HG03442 (cell line): ENCODE measurements at regions not wholly inside any gene's neighbourhood (a gene's known extent, or its start where the extent isn't known, plus 50 kb on each side); places are given as distances from the start of the nearest gene placed in this dataset.
"Not testable (repeated sequence)": the region's sequence is repeated elsewhere in the genome, so short reads cannot be mapped to it uniquely, and the experiment has no call there.

ENCODE experiments used
- ATAC-seq: cut with Tn5 transposase; IDR thresholded peaks from one replicate; pipeline ENCODE4 v1.9.1; 2021; ENCODE audit warnings: mild to moderate bottlenecking, moderate library complexity; ENCODE audit not compliant: unreplicated experiment

GRCh38 chr20:56765172-56766073, 136.3 kb downstream of the TFAP2C start:
- no peak for ATAC-seq

DNA sequence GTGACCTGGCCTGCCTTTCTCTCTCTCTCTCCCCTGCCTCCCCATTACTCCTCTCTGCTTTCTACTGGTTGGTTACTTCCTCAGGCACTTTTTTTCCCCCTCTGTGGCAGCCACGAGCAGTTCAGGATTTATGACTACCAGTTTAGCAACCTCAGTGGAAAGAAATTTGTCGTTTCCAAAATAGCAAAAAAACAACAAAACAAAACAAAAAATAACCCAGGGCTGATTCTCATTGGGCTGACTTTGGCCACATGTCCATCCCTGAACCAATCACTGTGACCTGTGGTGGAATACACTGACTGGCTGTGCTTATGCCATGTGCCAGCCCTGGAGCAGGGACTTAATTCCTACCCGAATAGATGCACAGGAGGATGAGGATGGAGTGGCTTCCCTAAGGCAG, 137.4 kb downstream of the TFAP2C start:
- ATAC-seq = no peak

DNA sequence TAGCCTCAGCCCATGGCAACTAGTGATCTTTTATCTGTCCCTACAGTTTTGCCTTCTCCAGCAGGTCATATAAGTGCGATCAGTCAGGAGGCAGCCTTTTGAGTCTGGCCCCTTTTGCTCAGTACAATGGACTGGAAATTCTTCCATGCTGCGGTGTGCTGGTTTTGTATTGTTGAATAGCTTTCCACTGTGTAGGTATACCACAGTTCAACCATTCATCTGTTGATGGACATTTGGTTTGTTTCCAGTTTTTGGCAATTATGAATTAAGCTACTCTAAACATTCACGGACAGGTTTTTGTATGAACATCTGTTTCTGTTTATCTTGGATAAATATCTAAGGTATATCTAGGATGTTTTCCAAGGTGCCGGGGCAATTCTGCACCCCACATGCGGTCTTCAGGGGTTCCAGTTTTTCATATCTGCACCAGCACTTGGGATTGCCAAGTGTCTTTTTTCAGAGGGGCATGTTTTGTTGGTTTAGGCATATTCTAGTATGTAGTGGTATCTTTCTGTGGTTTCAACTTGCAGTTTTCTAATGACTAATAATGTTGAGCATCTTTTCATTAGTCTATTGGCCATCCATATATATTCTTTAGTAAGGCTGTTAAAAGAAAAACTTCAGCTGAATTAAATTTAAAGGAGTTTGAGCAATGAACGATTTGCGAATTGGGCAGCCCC, 141.0 kb downstream of the TFAP2C start:
- ATAC-seq = no peak

DNA sequence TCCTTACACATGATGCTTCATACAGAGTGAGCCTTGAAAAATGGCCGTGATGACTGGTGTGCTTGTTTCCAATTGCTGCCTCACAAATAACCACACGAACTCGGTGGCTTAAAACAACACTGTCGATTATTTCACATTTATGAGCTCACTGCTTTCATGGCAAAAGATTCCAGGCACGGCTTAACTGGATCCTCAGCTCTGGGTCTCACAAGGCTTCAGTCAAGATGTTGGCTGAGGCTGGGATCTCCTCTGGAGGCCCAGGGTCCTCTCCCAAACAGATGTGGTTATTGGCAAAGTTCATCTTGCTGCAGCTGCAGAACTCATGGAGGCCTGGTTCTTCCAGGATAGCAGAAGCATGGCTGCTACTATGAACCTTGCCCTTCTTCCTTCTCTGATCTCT, 144.6 kb downstream of the TFAP2C start:
- no peak for ATAC-seq

- no peak for ATAC-seq
Measured at GRCh38 chr20:56774873-56775272, 145.8 kb downstream of the TFAP2C start.

DNA sequence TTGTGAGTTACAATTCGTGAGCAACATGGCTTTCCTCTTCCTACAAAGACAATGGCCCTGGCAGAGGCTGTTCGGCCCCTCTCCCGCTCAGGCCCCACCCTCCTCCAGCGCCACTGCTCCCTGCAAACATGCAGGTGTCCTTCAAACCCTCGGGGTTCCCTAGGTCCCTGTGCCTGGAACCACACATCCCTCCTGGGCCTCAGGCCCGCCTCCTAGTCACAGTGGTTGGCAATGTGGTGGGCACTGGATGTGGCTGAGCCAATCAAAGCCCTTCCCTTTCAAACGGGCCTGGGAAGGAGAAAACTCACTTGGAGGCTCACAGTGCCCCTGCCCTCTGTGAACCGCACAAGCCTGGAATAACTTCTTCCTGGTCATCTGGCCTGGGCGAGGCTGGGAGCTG, 147.2 kb downstream of the TFAP2C start:
- no peak for ATAC-seq

DNA sequence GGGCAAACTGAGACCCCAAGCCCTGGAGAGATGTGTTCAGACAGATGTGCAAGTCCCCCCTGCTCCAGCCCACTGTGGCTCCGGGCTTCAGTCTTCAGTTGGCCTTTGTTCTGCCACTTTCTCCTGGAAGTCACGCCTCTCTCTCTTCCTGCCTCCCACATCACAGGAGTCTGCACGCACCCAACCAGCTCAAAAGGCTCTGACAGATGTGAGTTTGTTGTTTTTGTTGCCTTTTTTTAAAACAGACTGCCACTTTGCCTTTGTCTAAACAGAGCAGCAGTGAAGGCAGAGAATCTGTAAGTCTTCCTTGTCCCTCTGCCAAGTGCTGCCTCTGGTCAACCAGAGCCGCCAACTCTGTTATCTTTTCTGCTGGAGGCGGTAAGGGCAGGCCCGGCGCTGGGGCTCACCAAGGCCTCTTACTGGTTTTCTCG, 149.7 kb downstream of the TFAP2C start:
- ATAC-seq = no peak

DNA sequence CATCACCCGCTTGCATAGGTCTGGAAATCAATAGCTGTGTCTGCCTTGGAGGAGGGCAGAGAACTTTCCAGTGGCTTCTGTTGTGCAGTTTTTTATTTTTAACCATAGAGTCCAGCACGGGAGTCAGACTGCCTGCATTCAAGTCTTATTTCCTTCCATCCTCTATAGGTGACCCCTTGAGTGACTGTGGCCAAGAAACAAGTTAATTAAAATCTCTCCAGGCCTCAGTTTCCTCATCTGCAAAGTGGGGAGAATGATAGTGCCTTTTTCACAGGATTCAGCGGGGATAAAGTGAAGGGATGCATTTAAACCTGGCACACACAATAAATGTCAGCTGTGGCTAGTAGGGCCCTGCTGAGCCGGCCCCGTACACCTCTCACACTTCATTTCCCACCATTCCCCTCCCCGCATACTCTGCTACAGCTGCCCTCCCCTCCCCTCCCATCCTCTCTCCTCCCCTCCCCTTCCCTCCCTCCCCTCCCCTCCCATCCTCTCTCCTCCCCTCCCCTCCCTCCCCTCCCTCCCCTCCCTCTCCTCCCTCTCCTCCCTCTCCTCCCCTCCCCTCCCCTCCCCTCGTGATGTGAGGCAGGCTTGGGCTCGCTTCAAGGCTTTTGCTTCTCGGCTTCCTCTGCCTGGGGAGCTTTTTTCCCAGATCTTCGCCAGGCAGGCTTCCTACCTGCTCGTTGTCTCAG, 150.5 kb downstream of the TFAP2C start:
- no peak for ATAC-seq

- no peak for ATAC-seq
Measured at GRCh38 chr20:56780266-56780665, 151.2 kb downstream of the TFAP2C start.

DNA sequence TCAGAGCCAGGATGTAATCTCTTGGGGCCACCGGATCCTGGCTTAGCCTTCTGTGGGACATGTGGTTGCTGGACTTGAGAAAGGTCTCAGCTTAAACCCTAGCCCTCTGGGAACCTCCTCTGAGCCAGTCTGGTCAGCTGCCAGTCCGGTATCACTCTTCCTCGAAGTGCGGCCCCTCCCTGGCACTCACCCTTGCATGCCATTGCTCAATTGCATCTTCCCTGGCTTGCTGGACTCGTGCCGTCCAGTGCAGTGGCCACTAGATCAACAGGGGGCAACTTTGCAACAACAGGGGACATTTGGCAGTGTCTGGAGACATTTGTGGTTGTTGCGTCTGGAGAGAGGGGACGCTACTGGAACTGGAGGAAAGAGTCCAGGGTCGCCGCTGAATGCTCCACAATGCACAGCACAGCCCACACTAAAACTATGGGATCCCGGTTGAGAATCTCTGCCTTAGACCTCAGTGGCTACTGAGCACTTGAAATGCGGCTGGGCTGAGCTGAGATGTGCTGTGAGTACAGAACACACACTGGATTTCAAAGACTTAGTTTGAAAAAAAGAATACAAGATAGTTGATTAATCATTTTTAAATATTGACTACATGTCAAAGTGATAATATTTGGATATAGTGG, 152.1 kb downstream of the TFAP2C start:
- ATAC-seq = no peak

- ATAC-seq = not testable (repeated sequence)
Measured at GRCh38 chr20:56781987-56782560, 153.0 kb downstream of the TFAP2C start.

DNA sequence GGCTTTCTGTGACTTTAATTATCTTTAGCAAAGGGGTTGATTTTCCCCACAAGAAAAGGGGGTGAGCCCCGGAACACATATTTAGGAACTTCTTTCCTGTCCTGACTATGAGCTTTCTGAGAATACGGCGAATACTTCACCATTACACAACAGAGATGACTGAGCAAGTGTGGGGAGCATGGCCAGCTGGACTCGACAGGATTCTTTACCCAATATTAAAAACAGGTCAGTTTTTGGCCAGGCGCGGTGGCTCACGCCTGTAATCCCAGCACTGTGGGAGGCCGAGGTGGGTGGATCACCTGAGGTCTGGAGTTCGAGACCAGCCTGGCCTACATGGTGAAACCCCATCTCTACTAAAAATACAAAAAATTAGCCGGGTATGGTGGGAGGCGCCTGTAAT, 153.7 kb downstream of the TFAP2C start:
- ATAC-seq = not testable (repeated sequence)

DNA sequence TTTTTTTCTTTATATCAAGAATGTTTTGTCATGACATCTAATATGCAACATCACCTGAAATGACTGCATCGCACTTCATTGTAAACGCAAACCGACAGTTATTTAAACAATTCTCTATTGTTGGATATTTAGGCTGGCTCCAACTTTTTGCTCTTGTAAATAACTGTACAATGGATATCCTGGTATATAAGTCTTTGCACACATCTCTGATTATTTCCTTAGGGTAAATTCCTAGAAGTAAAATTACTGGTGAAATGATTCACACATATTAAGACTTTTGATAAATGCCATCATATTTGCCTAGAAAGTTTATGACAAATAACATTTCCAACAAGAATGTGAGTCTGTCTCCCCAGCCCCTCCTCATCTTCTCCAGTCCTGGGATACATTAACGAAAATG, 154.7 kb downstream of the TFAP2C start:
- no peak for ATAC-seq

- ATAC-seq = no peak
Measured at GRCh38 chr20:56786503-56786902, 157.4 kb downstream of the TFAP2C start.

DNA sequence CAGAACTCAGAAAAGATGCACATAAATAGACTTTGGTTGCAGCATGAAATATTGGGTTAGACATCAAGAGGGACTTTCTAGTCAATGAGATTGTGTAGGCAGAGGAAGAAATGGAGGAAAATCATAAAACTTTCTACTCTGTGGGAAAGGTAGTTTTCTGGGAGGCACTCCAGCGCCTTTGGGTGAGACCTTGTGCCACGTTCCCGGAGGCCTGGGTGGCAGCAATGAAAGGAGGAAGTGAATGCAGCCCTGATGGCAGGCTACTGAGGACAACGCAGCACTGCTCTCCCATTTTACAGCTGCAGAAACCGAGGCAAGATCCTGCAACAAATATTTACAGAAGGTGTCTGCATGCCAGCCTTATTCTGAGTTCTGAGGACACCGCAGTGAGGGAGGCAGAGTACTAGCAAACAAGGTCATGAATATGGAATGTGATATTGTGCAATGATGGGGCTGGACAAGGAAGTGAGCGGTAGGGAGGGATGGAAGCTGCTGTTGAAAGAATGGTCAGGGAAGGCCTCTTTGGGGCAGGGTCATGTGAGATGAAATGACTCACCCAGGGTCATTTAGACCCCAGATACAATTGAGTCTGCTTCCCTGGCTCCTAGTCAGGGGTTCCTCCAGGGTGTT, 159.1 kb downstream of the TFAP2C start:
- no peak for ATAC-seq

DNA sequence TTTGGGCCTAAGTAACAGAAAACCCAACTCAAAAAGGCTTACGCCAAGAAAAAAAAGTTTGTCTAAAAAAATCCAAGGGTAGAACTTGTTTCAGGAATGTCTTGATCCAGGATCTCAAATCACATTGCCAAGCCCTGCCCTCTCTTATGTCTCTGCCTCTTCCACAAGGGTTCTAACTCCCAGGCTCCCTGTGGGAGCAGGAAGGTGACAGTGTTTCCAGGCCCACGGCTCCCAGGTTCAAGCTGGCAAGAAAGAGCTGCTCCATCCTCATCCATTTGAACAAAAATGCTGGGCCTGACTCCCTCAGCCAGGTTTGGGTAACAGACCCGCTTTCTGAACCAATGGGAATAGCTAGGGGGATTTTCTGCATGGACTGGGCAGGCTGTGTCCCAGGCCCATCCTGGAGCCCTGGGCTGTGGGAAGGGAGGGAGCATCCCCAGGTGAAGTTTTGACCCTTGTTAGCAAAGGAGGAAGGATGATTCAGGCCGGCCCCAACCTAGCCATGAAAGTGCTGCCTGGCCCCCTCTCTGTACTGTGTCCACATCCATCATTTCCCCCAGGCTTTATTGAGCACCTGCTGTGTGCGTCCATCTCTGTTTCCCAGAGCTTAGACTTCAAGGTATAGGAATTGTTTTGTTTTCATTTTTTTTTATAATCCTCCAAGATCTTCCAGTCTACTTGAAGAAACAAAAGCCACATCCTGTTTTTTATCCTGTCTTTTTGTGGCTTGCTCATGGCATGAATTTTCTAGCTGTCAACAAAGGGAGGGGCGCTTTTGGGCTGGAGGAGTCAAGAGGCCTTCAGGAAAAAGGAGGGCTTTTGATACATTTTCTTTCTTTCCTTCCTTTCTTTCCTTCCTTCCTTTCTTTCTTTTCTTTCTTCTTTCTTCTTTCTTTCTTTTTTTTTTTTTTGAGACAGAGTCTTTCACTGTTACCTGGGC, 159.8 kb downstream of the TFAP2C start:
- ATAC-seq = no peak

- ATAC-seq = no peak
Measured at GRCh38 chr20:56793916-56794315, 164.8 kb downstream of the TFAP2C start.

DNA sequence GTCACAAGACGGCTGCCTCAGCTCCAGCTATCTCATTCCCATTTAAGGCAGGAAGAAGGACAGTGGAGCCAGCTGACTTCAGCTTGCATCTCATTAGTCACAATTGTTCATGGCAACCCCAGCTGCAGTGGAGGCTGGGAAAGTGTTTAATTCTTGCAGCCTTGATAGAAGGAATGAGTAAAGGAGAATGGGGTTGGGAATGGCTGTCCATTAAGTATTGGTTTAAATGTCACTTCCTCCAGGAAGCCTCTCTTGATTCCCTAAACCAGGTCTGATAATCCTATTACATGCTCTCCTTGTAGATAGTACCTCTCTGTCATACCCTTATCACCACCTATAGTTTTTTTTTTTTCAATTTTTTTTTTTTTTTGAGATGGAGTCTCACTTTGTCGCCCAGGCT, 166.4 kb downstream of the TFAP2C start:
- no peak for ATAC-seq

- no peak for ATAC-seq
Measured at GRCh38 chr20:56796345-56796744, 167.2 kb downstream of the TFAP2C start.
